ENCODE measurements at regions not wholly inside any gene's neighbourhood (a gene's known extent, or its start where the extent isn't known, plus 50 kb on each side); places are given as distances from the start of the nearest gene placed in this dataset.
A peak's percentile ranks its signal among the peaks of the same experiment; 100 is the strongest.
"Not testable (repeated sequence)": the region's sequence is repeated elsewhere in the genome, so short reads cannot be mapped to it uniquely, and the experiment has no call there.

DNA sequence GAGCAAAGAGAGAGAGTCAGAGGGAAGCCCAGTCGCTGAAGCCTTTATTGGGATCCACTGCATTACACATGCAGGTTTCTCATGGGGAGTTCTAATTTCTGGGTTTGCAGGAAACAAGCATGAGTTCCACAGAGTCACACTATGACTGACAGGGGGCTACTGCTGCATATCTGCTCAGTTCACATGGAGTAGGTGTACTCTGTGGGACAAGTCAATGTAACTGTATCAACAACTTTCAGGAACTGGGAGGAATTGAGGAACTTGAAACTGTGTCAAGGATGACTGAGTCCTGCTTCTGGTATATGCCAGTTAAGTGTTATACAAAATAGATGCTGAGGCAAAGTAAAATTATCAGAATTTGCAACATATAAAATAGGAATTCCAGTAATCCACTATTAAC lies 110.8 kb downstream of the NPAP1 start (continued):
- TF ChIP-seq, protein P1, sequence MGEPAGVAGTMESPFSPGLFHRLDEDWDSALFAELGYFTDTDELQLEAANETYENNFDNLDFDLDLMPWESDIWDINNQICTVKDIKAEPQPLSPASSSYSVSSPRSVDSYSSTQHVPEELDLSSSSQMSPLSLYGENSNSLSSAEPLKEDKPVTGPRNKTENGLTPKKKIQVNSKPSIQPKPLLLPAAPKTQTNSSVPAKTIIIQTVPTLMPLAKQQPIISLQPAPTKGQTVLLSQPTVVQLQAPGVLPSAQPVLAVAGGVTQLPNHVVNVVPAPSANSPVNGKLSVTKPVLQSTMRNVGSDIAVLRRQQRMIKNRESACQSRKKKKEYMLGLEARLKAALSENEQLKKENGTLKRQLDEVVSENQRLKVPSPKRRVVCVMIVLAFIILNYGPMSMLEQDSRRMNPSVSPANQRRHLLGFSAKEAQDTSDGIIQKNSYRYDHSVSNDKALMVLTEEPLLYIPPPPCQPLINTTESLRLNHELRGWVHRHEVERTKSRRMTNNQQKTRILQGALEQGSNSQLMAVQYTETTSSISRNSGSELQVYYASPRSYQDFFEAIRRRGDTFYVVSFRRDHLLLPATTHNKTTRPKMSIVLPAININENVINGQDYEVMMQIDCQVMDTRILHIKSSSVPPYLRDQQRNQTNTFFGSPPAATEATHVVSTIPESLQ (CRISPR knock-in tag; IDR thresholded peaks at IDR 0.05): no peak
- TF ChIP-seq CREM (CRISPR knock-in tag; IDR thresholded peaks at IDR 0.05): no peak
- TF ChIP-seq NFE2L1 (CRISPR knock-in tag; IDR thresholded peaks at IDR 0.05): no peak
- TF ChIP-seq ZNF263 (CRISPR knock-in tag; IDR thresholded peaks at IDR 0.05; ENCODE audit: low read depth): no peak

DNA sequence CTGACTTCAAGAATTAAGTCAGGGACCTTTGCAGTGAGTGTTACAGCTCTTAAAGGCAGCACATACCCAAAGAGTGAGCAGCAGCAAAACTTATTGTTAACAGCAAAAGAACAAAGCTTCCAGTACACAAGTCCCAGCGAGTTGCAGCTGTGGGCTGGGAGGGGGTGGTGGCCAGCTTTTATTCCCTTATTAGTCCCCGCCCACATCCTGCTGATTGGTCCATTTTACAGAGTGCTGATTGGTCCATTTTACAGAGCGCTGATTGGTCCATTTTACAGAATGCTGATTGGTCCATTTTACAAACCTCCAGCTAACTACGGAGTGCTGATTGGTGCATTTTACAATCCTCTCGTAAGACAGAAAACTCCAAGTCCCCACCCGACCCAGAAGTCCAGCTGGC lies 127.0 kb downstream of the NPAP1 start:
- Mint-ChIP-seq H3K36me3 (peaks cover 34% of the 10 kb centered on the region), H3K9me3 (peaks cover 49% of the 10 kb centered on the region)
- TF ChIP-seq NFYB (CRISPR knock-in tag; conservative IDR thresholded peaks at IDR 0.05; ENCODE audit: low read depth): peak; percentile 52
- CTCF ChIA-PET: interaction anchor here (0.6 to 0.9 kb wide), 2 partner anchors 18 to 136 kb away, joined by 3 to 4 read pairs; no protein-coding TSS in a partner anchor
- H3K27me3 Mint-ChIP-seq (ENCODE audit: low read depth); H3K4me1 Mint-ChIP-seq; H3K4me3 Mint-ChIP-seq; H3K27ac Mint-ChIP-seq; POLR2A ChIA-PET; DNase-seq (ENCODE audit: low spot score); ATAC-seq: not testable (repeated sequence)

DNA sequence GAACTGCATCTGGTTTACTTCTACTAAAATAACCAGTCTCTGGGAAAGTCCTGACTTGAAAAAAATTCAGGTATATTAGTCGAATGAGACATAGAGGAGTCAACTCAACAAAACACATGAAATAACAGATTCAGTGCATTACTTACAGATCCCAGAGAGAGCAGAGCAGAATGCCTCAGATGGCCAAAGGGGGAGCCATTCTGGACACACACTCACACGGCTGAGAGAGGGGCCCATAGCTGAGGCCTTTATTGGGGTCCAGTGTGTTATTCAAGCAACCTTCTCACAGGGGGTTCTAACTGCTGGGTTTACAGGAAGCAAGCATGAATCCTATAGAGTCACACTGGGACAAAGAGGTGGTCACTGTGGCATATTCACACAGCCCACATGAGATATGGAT lies 135.1 kb upstream of the SNRPN start:
- Mint-ChIP-seq H3K27me3 (ENCODE audit: low read depth) (no peaks in the 10 kb centered on the region), H3K27ac (no peak overlapping the region), H3K4me1 (peaks cover 17% of the 10 kb centered on the region), H3K4me3 (no peak overlapping the region), H3K9me3 (peaks cover 47% of the 10 kb centered on the region), H3K36me3 (peaks cover 28% of the 10 kb centered on the region)
- CTCF ChIA-PET: interaction anchor here (0.6 to 2.1 kb wide), 7 partner anchors 9 to 143 kb away, joined by 3 to 8 read pairs (median 5); no protein-coding TSS in a partner anchor
- ATAC-seq (peak; percentile 16; the same call in 1 of the 2 replicates), DNase-seq (ENCODE audit: low spot score) (no peak)
- POLR2A ChIA-PET: no interaction called here
- no peak; the same call in 1 of the 2 replicates for TF ChIP-seq CTCF (IDR thresholded peaks at IDR 0.05)
- no peak for TF ChIP-seq USF2 (CRISPR knock-in tag; IDR thresholded peaks at IDR 0.05)
- no peak for TF ChIP-seq FOXP1 (CRISPR knock-in tag; IDR thresholded peaks at IDR 0.05; ENCODE audit: borderline replicate concordance)
- TF ChIP-seq E2F4 (CRISPR knock-in tag; IDR thresholded peaks at IDR 0.05; ENCODE audit: borderline replicate concordance, low read depth): no peak
- no peak for TF ChIP-seq TEAD4 (CRISPR knock-in tag; IDR thresholded peaks at IDR 0.05)
- TF ChIP-seq CREM (CRISPR knock-in tag; IDR thresholded peaks at IDR 0.05): no peak
- no peak for TF ChIP-seq ZNF396 (CRISPR knock-in tag; IDR thresholded peaks at IDR 0.05; ENCODE audit: borderline replicate concordance)
- TF ChIP-seq, protein P2, sequence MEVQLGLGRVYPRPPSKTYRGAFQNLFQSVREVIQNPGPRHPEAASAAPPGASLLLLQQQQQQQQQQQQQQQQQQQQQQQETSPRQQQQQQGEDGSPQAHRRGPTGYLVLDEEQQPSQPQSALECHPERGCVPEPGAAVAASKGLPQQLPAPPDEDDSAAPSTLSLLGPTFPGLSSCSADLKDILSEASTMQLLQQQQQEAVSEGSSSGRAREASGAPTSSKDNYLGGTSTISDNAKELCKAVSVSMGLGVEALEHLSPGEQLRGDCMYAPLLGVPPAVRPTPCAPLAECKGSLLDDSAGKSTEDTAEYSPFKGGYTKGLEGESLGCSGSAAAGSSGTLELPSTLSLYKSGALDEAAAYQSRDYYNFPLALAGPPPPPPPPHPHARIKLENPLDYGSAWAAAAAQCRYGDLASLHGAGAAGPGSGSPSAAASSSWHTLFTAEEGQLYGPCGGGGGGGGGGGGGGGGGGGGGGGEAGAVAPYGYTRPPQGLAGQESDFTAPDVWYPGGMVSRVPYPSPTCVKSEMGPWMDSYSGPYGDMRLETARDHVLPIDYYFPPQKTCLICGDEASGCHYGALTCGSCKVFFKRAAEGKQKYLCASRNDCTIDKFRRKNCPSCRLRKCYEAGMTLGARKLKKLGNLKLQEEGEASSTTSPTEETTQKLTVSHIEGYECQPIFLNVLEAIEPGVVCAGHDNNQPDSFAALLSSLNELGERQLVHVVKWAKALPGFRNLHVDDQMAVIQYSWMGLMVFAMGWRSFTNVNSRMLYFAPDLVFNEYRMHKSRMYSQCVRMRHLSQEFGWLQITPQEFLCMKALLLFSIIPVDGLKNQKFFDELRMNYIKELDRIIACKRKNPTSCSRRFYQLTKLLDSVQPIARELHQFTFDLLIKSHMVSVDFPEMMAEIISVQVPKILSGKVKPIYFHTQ (CRISPR knock-in tag; IDR thresholded peaks at IDR 0.05): no peak
- TF ChIP-seq HMGA2 (CRISPR knock-in tag; IDR thresholded peaks at IDR 0.05): no peak
- TF ChIP-seq HMGXB4 (CRISPR knock-in tag; IDR thresholded peaks at IDR 0.05): no peak
- TF ChIP-seq GABPB1 (CRISPR knock-in tag; IDR thresholded peaks at IDR 0.05): no peak
- TF ChIP-seq NR2C2 (CRISPR knock-in tag; IDR thresholded peaks at IDR 0.05): no peak
- TF ChIP-seq FOXJ3 (CRISPR knock-in tag; IDR thresholded peaks at IDR 0.05; ENCODE audit: borderline replicate concordance): no peak
